GM13977 (cell line): ENCODE measurements at regions not wholly inside any gene's neighbourhood (a gene's known extent, or its start where the extent isn't known, plus 50 kb on each side); places are given as distances from the start of the nearest gene placed in this dataset.

Experiments used
- DNase-seq: peaks from one replicate; pipeline ENCODE4 v3.0.0; 2012; ENCODE audit warnings: low spot score
- CTCF ChIP-seq: IDR thresholded peaks from 2 replicates; pipeline ENCODE4 v1.5.1; 2012; ENCODE audit warnings: mild to moderate bottlenecking, control low read depth; ENCODE audit not compliant: insufficient read depth; ENCODE audit errors: extremely low read depth, missing control alignments
- in situ Hi-C: fragments of 300-500 bp; cut with MboI; formaldehyde crosslinking; loops from one replicate; pipeline ENCODE4 v1.12.0; 2022; ENCODE audit warnings: low sequenced_read_pairs, low pct_unique_long_range_greater_than_20kb, mixed read lengths, inconsistent platforms; ENCODE audit not compliant: unreplicated experiment

GRCh38 chr20:52766645-52767435, 205.3 kb upstream of the TSHZ2 start:
- no peak for TF ChIP-seq CTCF
- in situ Hi-C loops = no loop called here
- no peak for DNase-seq

GRCh38 chr20:52763321-52763853, 208.8 kb upstream of the TSHZ2 start:
- no peak for TF ChIP-seq CTCF
- no peak for DNase-seq

GRCh38 chr20:52761867-52762266, 210.3 kb upstream of the TSHZ2 start:
- TF ChIP-seq CTCF = no peak
- no peak for DNase-seq
- in situ Hi-C loops = no loop called here

More at GRCh38 chr20:52763321-52763853, 208.8 kb upstream of the TSHZ2 start:
- in situ Hi-C loops = no loop called here

- no peak for TF ChIP-seq CTCF
- DNase-seq = no peak
- in situ Hi-C loops = no loop called here
These were observed 211.4 kb upstream of the TSHZ2 start for GRCh38 chr20:52760791-52761190.

- DNase-seq = no peak
- in situ Hi-C loops = no loop called here
- no peak for TF ChIP-seq CTCF
These were observed 214.7 kb upstream of the TSHZ2 start for GRCh38 chr20:52757411-52757810.

- in situ Hi-C loops = no loop called here
- no peak for TF ChIP-seq CTCF
- no peak for DNase-seq
These were observed 216.4 kb upstream of the TSHZ2 start for GRCh38 chr20:52755744-52756143.
